KBM-7 (cell line): ENCODE measurements at regions not wholly inside any gene's neighbourhood (a gene's known extent, or its start where the extent isn't known, plus 50 kb on each side); places are given as distances from the start of the nearest gene placed in this dataset.
"Not testable (repeated sequence)": the region's sequence is repeated elsewhere in the genome, so short reads cannot be mapped to it uniquely, and the experiment has no call there.

Experiments
- DNase-seq: peaks from one replicate; pipeline ENCODE4 v3.0.0-alpha.2; 2015
- in situ Hi-C: fragments of 300-500 bp; cut with MboI; formaldehyde crosslinking; loops from 2 replicates; pipeline ENCODE4 v1.14.3; 2020; ENCODE audit warnings: low sequenced_read_pairs, low pct_unique_long_range_greater_than_20kb, mixed read lengths

- in situ Hi-C loops: no loop called here
- no peak for DNase-seq
Observed at GRCh38 chr7:119562839-119563238, 710.1 kb upstream of the KCND2 start.

- in situ Hi-C loops: no loop called here
- no peak for DNase-seq
Observed at GRCh38 chr7:119571666-119572065, 701.3 kb upstream of the KCND2 start.

GRCh38 chr7:119572132-119572531 lies 700.8 kb upstream of the KCND2 start:
- DNase-seq: no peak
- in situ Hi-C loops: no loop called here

- DNase-seq: no peak
- in situ Hi-C loops: no loop called here
Observed at GRCh38 chr7:119572541-119572940, 700.4 kb upstream of the KCND2 start.

GRCh38 chr7:119578116-119578515 lies 694.9 kb upstream of the KCND2 start:
- no peak for DNase-seq
- in situ Hi-C loops: no loop called here

GRCh38 chr7:119594956-119595355 lies 678.0 kb upstream of the KCND2 start:
- DNase-seq: no peak
- in situ Hi-C loops: no loop called here

- in situ Hi-C loops: no loop called here
- DNase-seq: no peak
Observed at GRCh38 chr7:119596651-119597050, 676.3 kb upstream of the KCND2 start.

GRCh38 chr7:119606297-119606696 lies 666.7 kb upstream of the KCND2 start:
- no peak for DNase-seq
- in situ Hi-C loops: no loop called here

GRCh38 chr7:119620769-119621168 lies 652.2 kb upstream of the KCND2 start:
- DNase-seq: no peak

GRCh38 chr7:119623427-119623826 lies 649.5 kb upstream of the KCND2 start:
- in situ Hi-C loops: no loop called here
- DNase-seq: no peak

More at GRCh38 chr7:119620769-119621168, 652.2 kb upstream of the KCND2 start:
- in situ Hi-C loops: no loop called here

- no peak for DNase-seq
- in situ Hi-C loops: no loop called here
Observed at GRCh38 chr7:119630406-119630969, 642.5 kb upstream of the KCND2 start.

- DNase-seq, in situ Hi-C loops: not testable (repeated sequence)
Observed at GRCh38 chr7:119633812-119634211, 639.2 kb upstream of the KCND2 start.

GRCh38 chr7:119640326-119640725 lies 632.6 kb upstream of the KCND2 start:
- in situ Hi-C loops: no loop called here
- DNase-seq: no peak

- DNase-seq: no peak
- in situ Hi-C loops: no loop called here
Observed at GRCh38 chr7:119640861-119641260, 632.1 kb upstream of the KCND2 start.

- in situ Hi-C loops: no loop called here
- no peak for DNase-seq
Observed at GRCh38 chr7:119643558-119643957, 629.4 kb upstream of the KCND2 start.

GRCh38 chr7:119647286-119647685 lies 625.7 kb upstream of the KCND2 start:
- in situ Hi-C loops: no loop called here
- no peak for DNase-seq

GRCh38 chr7:119648752-119649151 lies 624.2 kb upstream of the KCND2 start:
- DNase-seq, in situ Hi-C loops: not testable (repeated sequence)

- no peak for DNase-seq
- in situ Hi-C loops: no loop called here
Observed at GRCh38 chr7:119660080-119660479, 612.9 kb upstream of the KCND2 start.

- DNase-seq: no peak
- in situ Hi-C loops: no loop called here
Observed at GRCh38 chr7:119664601-119665000, 608.4 kb upstream of the KCND2 start.

GRCh38 chr7:119665796-119666195 lies 607.2 kb upstream of the KCND2 start:
- in situ Hi-C loops: no loop called here
- DNase-seq: no peak

- DNase-seq: no peak
- in situ Hi-C loops: no loop called here
Observed at GRCh38 chr7:119681336-119681735, 591.6 kb upstream of the KCND2 start.

GRCh38 chr7:119684763-119685162 lies 588.2 kb upstream of the KCND2 start:
- DNase-seq: no peak
- in situ Hi-C loops: no loop called here
